Endothelial cell of hepatic sinusoid (primary cell): ENCODE measurements at regions not wholly inside any gene's neighbourhood (a gene's known extent, or its start where the extent isn't known, plus 50 kb on each side); places are given as distances from the start of the nearest gene placed in this dataset.

Experiments used
- in situ Hi-C: cut with HindIII; loops from 2 replicates; pipeline ENCODE4 v1.10.0; 2017; ENCODE audit warnings: low sequenced_read_pairs

DNA sequence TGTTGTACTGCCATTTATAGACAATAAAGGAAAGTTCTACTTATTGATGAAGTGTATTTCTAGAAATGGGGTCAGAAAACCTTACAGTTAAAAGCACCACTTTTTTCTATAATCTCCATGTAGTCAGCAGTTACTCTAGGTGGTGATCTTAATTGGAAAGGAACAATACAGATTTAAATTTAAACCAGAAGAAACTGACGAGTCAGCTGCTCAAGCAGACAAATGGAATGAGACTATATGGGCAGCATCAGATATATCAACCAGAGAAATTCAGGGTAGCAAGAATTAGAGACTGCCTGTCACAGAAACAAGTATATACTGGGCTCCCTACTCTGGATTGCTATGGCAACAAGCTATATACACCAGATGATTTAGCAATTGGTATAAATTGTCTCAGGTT is 99.6 kb upstream of the SCG2 start:
- in situ Hi-C loops, result no loop called here

DNA sequence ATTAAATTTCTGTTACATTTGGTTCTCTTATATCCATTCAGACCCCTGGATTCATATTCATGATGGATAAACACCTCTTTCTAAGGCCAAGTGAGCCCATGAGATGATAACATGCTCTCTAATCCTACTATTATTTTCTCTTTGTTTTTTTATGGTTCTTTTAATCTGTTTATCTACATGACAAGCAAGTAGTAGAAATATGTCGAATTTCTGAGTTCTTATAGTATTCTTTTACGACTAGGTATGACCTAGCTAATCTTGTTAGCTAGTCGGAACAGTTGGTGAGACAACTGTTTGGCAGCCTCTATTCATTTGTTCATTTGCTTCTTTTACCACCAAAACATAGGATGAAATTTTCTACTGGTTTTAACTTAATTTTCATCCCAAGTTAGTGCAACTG is 98.1 kb upstream of the SCG2 start:
- in situ Hi-C loops, result no loop called here

DNA sequence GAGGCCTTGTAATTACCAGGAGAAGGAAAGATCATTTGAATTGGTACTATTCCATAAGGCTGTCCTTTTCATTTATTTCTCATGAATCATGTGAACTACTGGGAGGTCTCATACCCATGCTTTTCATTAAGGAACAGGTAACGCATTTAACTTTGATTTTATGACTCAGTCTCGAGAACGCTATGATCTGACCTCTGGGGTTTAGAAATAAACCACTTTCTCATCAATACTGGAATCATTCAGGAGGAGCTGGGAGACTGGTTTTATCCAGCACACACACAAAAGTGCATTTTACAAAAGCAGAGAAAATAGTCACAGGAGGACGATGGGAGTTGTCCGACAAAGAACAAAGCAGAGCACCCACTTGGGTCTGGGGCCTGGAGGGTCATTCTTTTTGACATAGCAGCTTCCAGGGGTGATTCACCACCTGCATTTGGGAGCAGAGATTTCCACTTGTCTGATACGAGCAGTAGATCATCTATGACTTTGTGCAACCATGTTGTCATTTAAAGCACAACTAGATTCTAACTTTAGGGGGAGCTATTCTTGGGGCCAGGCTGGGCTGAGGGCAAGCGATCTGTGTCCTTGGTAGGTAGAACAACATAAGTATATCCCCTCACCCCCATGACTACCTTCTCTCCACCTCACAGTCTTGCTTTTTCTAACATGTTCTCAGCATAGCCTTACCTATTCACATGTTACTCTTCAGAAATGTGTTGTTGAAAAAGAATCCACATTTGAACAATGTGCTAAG is 95.9 kb upstream of the SCG2 start:
- in situ Hi-C loops, result no loop called here

DNA sequence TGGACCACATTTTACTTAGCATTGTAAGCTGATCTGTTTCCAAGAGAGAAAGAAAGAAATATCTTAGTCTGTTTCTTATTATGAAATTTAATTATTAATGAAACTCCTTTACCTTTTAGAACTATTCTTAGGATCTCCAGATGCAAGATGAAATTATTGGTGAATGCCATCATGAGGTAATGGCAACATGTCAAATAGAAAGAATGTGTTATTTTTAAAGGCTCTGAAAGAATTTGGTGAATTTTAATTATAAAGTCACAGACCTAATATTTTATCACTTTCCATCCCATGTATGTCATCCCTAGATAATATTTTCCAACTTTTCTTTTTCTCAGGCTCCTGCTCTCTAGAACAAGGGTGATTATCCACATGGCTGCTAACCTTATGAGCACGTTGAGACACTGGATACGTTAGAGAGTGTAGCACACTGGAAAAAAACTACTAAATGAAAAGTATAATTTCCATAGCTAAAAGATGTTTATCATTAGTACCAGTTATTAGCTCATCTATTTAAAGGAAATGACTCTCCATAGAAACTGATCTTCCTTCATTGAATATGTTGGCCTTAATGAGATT is 95.2 kb upstream of the SCG2 start:
- in situ Hi-C loops, result no loop called here

GRCh38 chr2:223696719-223697118 is 94.6 kb upstream of the SCG2 start:
- in situ Hi-C loops, result no loop called here

- in situ Hi-C loops, result loop anchor here (5.0 kb wide), 1 partner anchor 50 kb away; no protein-coding TSS in a partner anchor
Observed at GRCh38 chr2:223692191-223692947, 90.2 kb upstream of the SCG2 start.

- in situ Hi-C loops, result no loop called here
Observed at GRCh38 chr2:223688094-223688835, 86.1 kb upstream of the SCG2 start.

- in situ Hi-C loops, result no loop called here
Observed at GRCh38 chr2:223681125-223681524, 79.0 kb upstream of the SCG2 start.

GRCh38 chr2:223674998-223675609 is 72.9 kb upstream of the SCG2 start:
- in situ Hi-C loops, result loop anchor here (5.0 kb wide), 1 partner anchor 58 kb away; no protein-coding TSS in a partner anchor

GRCh38 chr2:223669453-223670225 is 67.5 kb upstream of the SCG2 start:
- in situ Hi-C loops, result no loop called here

DNA sequence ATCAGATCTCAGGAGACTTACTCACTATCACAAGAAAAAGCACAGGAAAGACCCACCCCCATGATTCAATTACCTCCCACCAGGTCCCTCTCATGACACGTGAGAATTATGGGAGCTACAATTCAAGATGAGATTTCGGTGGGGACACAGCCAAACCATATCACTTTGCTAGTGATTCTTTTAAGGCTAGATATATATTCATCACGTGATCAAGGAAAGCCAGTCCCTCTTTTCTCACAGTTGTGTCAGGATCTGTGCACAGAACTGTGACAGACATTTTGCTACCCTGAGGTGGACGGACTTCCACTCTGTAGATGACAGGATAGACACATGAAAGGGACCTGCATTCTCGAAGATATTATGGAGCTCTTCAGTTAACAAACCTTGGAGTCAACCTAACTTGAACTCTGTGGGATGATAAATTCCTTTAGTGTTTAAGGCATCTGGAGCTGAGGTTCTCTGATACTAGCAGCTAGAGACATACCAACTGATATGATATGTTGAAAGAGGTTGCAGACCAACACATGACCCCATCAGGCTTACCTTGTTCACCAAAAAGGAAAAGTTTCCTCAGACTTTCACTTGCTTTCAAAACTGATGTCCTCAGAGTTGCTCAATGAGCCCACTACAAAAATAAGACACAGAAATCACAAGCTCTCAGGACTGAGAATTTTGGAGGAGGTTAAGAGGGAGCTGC is 66.3 kb upstream of the SCG2 start:
- in situ Hi-C loops, result no loop called here

DNA sequence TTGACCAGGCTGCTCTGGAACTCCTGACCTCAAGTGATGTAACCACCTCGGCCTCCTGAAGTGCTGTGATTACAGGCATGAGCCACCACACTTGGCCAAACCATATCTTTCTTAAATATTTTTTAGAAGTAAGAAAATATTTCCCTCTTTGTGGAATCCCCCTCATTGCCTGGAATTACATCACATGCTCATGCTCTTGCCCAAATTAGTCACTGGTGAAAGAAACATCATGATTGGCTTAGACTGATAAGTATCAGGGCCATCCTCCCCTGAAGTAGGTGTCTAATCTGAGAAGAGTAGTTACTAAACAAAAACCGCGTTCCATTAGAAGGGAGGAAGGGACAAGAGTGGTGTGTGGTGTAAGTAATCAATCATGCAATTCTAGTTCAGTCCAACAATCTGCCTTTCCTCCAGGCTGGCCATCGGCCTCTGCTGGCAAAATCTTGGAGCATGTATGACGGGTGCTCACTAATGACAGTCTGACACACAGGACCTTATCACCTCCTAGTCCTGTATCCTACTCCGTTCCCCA is 52.3 kb upstream of the SCG2 start:
- in situ Hi-C loops, result no loop called here

DNA sequence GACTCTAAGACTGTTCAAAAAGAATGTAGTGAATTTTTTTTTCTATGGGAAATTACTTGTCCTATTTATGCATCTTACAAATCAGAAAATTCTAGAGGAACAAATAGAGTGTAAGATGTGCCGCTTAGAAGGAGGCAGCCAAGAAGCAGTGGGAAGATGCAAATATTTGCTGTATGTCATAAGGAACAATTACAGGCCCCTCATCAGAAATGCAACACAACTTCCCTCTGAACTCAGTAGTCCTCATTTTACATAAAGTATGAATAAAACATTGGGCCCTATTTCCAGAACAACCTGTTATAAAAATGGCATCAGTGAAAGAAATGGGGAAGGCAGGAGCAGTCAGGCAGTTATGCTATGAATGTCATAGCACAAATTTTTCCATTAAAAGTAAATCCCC is 50.7 kb upstream of the SCG2 start:
- in situ Hi-C loops, result no loop called here

GRCh38 chr2:223652122-223652521 is 50.0 kb upstream of the SCG2 start:
- in situ Hi-C loops, result no loop called here
